ENCODE measurements at regions not wholly inside any gene's neighbourhood (a gene's known extent, or its start where the extent isn't known, plus 50 kb on each side); places are given as distances from the start of the nearest gene placed in this dataset.

DNA sequence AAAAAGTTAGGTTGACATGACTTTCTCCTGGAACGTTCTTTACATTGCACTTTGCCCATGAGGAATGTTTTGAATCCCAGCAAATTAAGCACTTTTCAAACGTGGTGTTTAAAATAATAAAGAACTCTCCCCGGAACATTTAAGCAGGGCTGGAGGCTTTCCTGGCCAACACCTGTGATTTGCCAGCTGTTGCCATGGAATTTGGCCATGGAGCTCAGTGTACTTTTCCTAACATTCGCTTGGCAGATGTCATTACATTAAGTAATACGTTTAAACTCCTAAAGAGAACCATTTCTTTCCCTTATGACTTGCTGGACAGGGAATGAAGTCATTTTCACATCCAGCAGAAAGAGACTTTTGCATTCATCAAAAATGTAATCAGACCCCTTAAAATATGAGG lies 146.1 kb downstream of the GAS1 start:
- H4K20me1 ChIP-seq (replicated peaks; ENCODE audit: control insufficient read depth, insufficient read depth, low read length) = no peaks in the 10 kb centered on the region
- no peaks in the 10 kb centered on the region for H3K79me2 ChIP-seq (ENCODE audit: control insufficient read depth, insufficient read depth, low read length)
- no peak for FAIRE-seq
- no peaks in the 10 kb centered on the region for H3K4me1 ChIP-seq (replicated peaks in 1 of 2; ENCODE audit: control insufficient read depth in 2 of 2, insufficient read depth in 2 of 2, low read length in 2 of 2)
- H3K9me1 ChIP-seq (ENCODE audit: control insufficient read depth, insufficient read depth, low read length) = no peaks in the 10 kb centered on the region
- no peaks in the 10 kb centered on the region for H3K9me3 ChIP-seq (replicated peaks; ENCODE audit: control insufficient read depth, insufficient read depth, low read depth, low read length)
- TF ChIP-seq POLR2AphosphoS2 (IDR thresholded peaks at IDR 0.05; ENCODE audit: low read length) (no peak), SMARCE1 (IDR thresholded peaks at IDR 0.05) (no peak), HNRNPUL1 (IDR thresholded peaks at IDR 0.05; ENCODE audit: low read length) (no peak), SIN3A (IDR thresholded peaks at IDR 0.05; ENCODE audit: borderline replicate concordance in 2 of 2, control insufficient read depth in 1 of 2, low read depth in 2 of 2, low read length in 2 of 2) (no peak), MTF1 (CRISPR knock-in tag; IDR thresholded peaks at IDR 0.05; ENCODE audit: borderline replicate concordance) (no peak), ZNF41 (CRISPR knock-in tag; conservative IDR thresholded peaks at IDR 0.05) (no peak), MEIS2 (IDR thresholded peaks at IDR 0.05; ENCODE audit: partially characterized antibody) (no peak), TAF9B (IDR thresholded peaks at IDR 0.05; ENCODE audit: partially characterized antibody) (no peak), MCM5 (IDR thresholded peaks at IDR 0.05; ENCODE audit: low read depth) (no peak), ZFP1 (CRISPR knock-in tag; IDR thresholded peaks at IDR 0.05) (no peak), FOXK1 (CRISPR knock-in tag; IDR thresholded peaks at IDR 0.05; ENCODE audit: borderline replicate concordance) (no peak), PTRF (tag; IDR thresholded peaks at IDR 0.05) (no peak), SAFB2 (IDR thresholded peaks at IDR 0.05; ENCODE audit: borderline replicate concordance, low read depth, low read length, severe bottlenecking) (no peak), SLC30A9 (CRISPR knock-in tag; IDR thresholded peaks at IDR 0.05) (no peak)
- TF ChIP-seq, protein P1, sequence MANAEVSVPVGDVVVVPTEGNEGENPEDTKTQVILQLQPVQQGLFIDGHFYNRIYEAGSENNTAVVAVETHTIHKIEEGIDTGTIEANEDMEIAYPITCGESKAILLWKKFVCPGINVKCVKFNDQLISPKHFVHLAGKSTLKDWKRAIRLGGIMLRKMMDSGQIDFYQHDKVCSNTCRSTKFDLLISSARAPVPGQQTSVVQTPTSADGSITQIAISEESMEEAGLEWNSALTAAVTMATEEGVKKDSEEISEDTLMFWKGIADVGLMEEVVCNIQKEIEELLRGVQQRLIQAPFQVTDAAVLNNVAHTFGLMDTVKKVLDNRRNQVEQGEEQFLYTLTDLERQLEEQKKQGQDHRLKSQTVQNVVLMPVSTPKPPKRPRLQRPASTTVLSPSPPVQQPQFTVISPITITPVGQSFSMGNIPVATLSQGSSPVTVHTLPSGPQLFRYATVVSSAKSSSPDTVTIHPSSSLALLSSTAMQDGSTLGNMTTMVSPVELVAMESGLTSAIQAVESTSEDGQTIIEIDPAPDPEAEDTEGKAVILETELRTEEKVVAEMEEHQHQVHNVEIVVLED (CRISPR knock-in tag; IDR thresholded peaks at IDR 0.05) = no peak
- no peaks in the 10 kb centered on the region for H3K36me3 ChIP-seq (ENCODE audit: control insufficient read depth, insufficient read depth, low read length)
- no TSS peak for BruUV-seq (replicated peaks)
- H3K9ac ChIP-seq (ENCODE audit: insufficient read depth in 1 of 2, low read depth in 2 of 2, low read length in 2 of 2) = no peak overlapping the region
- CTCF ChIA-PET (ENCODE audit: low intra/inter-chr PET ratio) = interaction anchor here (0.7 kb wide), 1 partner anchor 314 kb away, joined by 4 read pairs; no protein-coding TSS in a partner anchor
- intact Hi-C loops (cut with micrococcal nuclease) = no loop called here
- 0% methylated on average over 5 of the region's 5 CpGs for WGBS (ENCODE audit: insufficient coverage, low coverage, missing lambda C conversion rate)
- ATAC-seq = no peak
- DNase-seq (ENCODE audit: extremely low read depth in 1 of 4, low spot score in 3 of 4) = no peak
- no peaks in the 10 kb centered on the region for H3K27me3 ChIP-seq (ENCODE audit: control insufficient read depth in 2 of 2, insufficient read depth in 2 of 2, low read length in 2 of 2)
- no peak overlapping the region for H2AFZ ChIP-seq (ENCODE audit: low read depth, low read length)
- POLR2A ChIA-PET = no interaction called here
- in situ Hi-C loops (cut with MboI) = no loop called here
- H3K4me3 ChIP-seq = no peak overlapping the region
- no peak overlapping the region for H3K4me2 ChIP-seq (ENCODE audit: insufficient read depth, low read length)
- no peak overlapping the region for H3K27ac ChIP-seq (ENCODE audit: extremely low read depth, low read depth, low read length)

Data from K562 (cell line).